Cardiac fibroblast (primary cell): ENCODE measurements at regions not wholly inside any gene's neighbourhood (a gene's known extent, or its start where the extent isn't known, plus 50 kb on each side); places are given as distances from the start of the nearest gene placed in this dataset.
A peak's percentile ranks its signal among the peaks of the same experiment; 100 is the strongest.

ENCODE experiments used
- DNase-seq, 2 donors: peaks; one replicate each; pipeline versions ENCODE4 v3.0.0 to v3.0.0-alpha.2; 2010; ENCODE audit warnings: low read depth in 2 of 2
- H3K4me3 ChIP-seq, 2 donors: replicated peaks in 1 of 2; 1 replicate in 1 of 2; 2 replicates in 1 of 2; pipeline ENCODE4 v1.5.1; 2011; ENCODE audit warnings: low read depth in 2 of 2, low read length in 2 of 2, mild to moderate bottlenecking in 2 of 2, moderate library complexity in 1 of 2
- CTCF ChIP-seq: IDR thresholded peaks from one replicate; pipeline ENCODE4 v1.5.1; 2011; ENCODE audit warnings: low read depth, mild to moderate bottlenecking, low read length, inconsistent platforms

GRCh38 chr9:86645303-86645702, 291.1 kb upstream of the TUT7 start:
- H3K4me3 ChIP-seq = no peak overlapping the region
- TF ChIP-seq CTCF = no peak
- no peak for DNase-seq

- no peak overlapping the region for H3K4me3 ChIP-seq
- no peak for DNase-seq
- no peak for TF ChIP-seq CTCF
Observed at GRCh38 chr9:86644675-86645034, 290.4 kb upstream of the TUT7 start.

GRCh38 chr9:86643946-86644674, 289.9 kb upstream of the TUT7 start:
- no peak for DNase-seq
- no peak for TF ChIP-seq CTCF
- H3K4me3 ChIP-seq = no peak overlapping the region

- TF ChIP-seq CTCF = no peak
Observed at GRCh38 chr9:86642721-86643120, 288.5 kb upstream of the TUT7 start.

GRCh38 chr9:86641970-86642369, 287.8 kb upstream of the TUT7 start:
- no peak for TF ChIP-seq CTCF
- H3K4me3 ChIP-seq = no peak overlapping the region
- no peak for DNase-seq

More at GRCh38 chr9:86642721-86643120, 288.5 kb upstream of the TUT7 start:
- H3K4me3 ChIP-seq = no peak overlapping the region
- no peak for DNase-seq

- no peak overlapping the region for H3K4me3 ChIP-seq
- no peak for DNase-seq
- TF ChIP-seq CTCF = peak; percentile 19
Observed at GRCh38 chr9:86639899-86640379, 285.7 kb upstream of the TUT7 start.

- no peak overlapping the region for H3K4me3 ChIP-seq
- DNase-seq = no peak
- no peak for TF ChIP-seq CTCF
Observed at GRCh38 chr9:86639287-86639686, 285.1 kb upstream of the TUT7 start.
